ENCODE measurements at regions not wholly inside any gene's neighbourhood (a gene's known extent, or its start where the extent isn't known, plus 50 kb on each side); places are given as distances from the start of the nearest gene placed in this dataset.

GRCh38 chr20:21839982-21840381, 134.5 kb downstream of the PAX1 start:
- TF ChIP-seq CTCF (IDR thresholded peaks at IDR 0.05) (no peak), POLR2AphosphoS5 (IDR thresholded peaks at IDR 0.05) (no peak), POLR2A (IDR thresholded peaks at IDR 0.05) (no peak)
- DNase-seq (ENCODE audit: low spot score in 2 of 2): no peak
- no peaks in the 10 kb centered on the region for H3K36me3 ChIP-seq
- no peak overlapping the region for H3K4me3 ChIP-seq
- no peaks in the 10 kb centered on the region for H3K4me1 ChIP-seq
- intact Hi-C loops (cut with DNase I; ENCODE audit: low total_unique reads): no loop called here
- H3K27me3 ChIP-seq: no peaks in the 10 kb centered on the region
- no peak overlapping the region for H3K27ac ChIP-seq
- no peaks in the 10 kb centered on the region for H3K9me3 ChIP-seq

GRCh38 chr20:21836346-21836745, 130.9 kb downstream of the PAX1 start:
- H3K9me3 ChIP-seq: no peaks in the 10 kb centered on the region
- H3K27ac ChIP-seq: no peak overlapping the region
- no peaks in the 10 kb centered on the region for H3K4me1 ChIP-seq
- no peaks in the 10 kb centered on the region for H3K36me3 ChIP-seq
- DNase-seq (ENCODE audit: low spot score in 2 of 2): no peak
- TF ChIP-seq POLR2A (IDR thresholded peaks at IDR 0.05): no peak
- intact Hi-C loops (cut with DNase I; ENCODE audit: low total_unique reads): no loop called here
- no peak overlapping the region for H3K4me3 ChIP-seq
- no peaks in the 10 kb centered on the region for H3K27me3 ChIP-seq

GRCh38 chr20:21835042-21835441, 129.6 kb downstream of the PAX1 start:
- no peaks in the 10 kb centered on the region for H3K9me3 ChIP-seq
- no peaks in the 10 kb centered on the region for H3K27me3 ChIP-seq
- no peak overlapping the region for H3K27ac ChIP-seq
- no peak overlapping the region for H3K4me3 ChIP-seq
- no peaks in the 10 kb centered on the region for H3K4me1 ChIP-seq
- DNase-seq (ENCODE audit: low spot score in 2 of 2): no peak
- no peaks in the 10 kb centered on the region for H3K36me3 ChIP-seq
- intact Hi-C loops (cut with DNase I; ENCODE audit: low total_unique reads): no loop called here
- no peak for TF ChIP-seq POLR2A (IDR thresholded peaks at IDR 0.05)
- TF ChIP-seq POLR2AphosphoS5 (IDR thresholded peaks at IDR 0.05): no peak
- no peak for TF ChIP-seq CTCF (IDR thresholded peaks at IDR 0.05)

GRCh38 chr20:21832442-21833385, 127.2 kb downstream of the PAX1 start:
- TF ChIP-seq POLR2A (IDR thresholded peaks at IDR 0.05): no peak
- TF ChIP-seq CTCF (IDR thresholded peaks at IDR 0.05): no peak
- no peak for TF ChIP-seq POLR2AphosphoS5 (IDR thresholded peaks at IDR 0.05)
- Histone ChIP-seq H3K4me1 (no peaks in the 10 kb centered on the region), H3K4me3 (no peak overlapping the region), H3K9me3 (no peaks in the 10 kb centered on the region), H3K27ac (peak overlapping the region in 1 of 2 donors; percentile 25), H3K36me3 (no peaks in the 10 kb centered on the region), H3K27me3 (no peaks in the 10 kb centered on the region)
- DNase-seq (ENCODE audit: low spot score in 2 of 2): no peak
- intact Hi-C loops (cut with DNase I; ENCODE audit: low total_unique reads): no loop called here

GRCh38 chr20:21826976-21827375, 121.5 kb downstream of the PAX1 start:
- no peaks in the 10 kb centered on the region for H3K9me3 ChIP-seq
- intact Hi-C loops (cut with DNase I; ENCODE audit: low total_unique reads): no loop called here
- TF ChIP-seq POLR2A (IDR thresholded peaks at IDR 0.05): no peak
- TF ChIP-seq CTCF (IDR thresholded peaks at IDR 0.05): no peak
- no peak for TF ChIP-seq POLR2AphosphoS5 (IDR thresholded peaks at IDR 0.05)

More at GRCh38 chr20:21826976-21827375, 121.5 kb downstream of the PAX1 start:
- Histone ChIP-seq H3K4me1 (no peaks in the 10 kb centered on the region), H3K4me3 (no peak overlapping the region), H3K27me3 (no peaks in the 10 kb centered on the region), H3K27ac (no peak overlapping the region), H3K36me3 (no peaks in the 10 kb centered on the region)
- DNase-seq (ENCODE audit: low spot score in 2 of 2): no peak

All from breast epithelium (tissue), 4 donors.